Endothelial cell of umbilical vein (primary cell): ENCODE measurements at regions not wholly inside any gene's neighbourhood (a gene's known extent, or its start where the extent isn't known, plus 50 kb on each side); places are given as distances from the start of the nearest gene placed in this dataset.

Source experiments
- BruUV-seq: library from RNA; stranded (reverse); fragments of 400-500 nt; replicated peaks from 2 replicates; lab custom pipeline; 2021; lab: Mats Ljungman, UMichigan
- CTCF ChIA-PET: fragments of 300-600, 350-600 bp; sonication (Branson Sonifier 250); formaldehyde crosslinking; loops from one replicate; lab custom pipeline; 2021; ENCODE audit warnings: antibody characterized with exemption, inconsistent platforms; lab: Charles Lee
- POLR2A ChIA-PET: fragments of 300-600, 350-600 bp; sonication (Branson Sonifier 250); formaldehyde crosslinking; loops from one replicate; lab custom pipeline; 2021; ENCODE audit warnings: antibody characterized with exemption, inconsistent platforms; lab: Charles Lee
- DNase-seq: peaks from one replicate; pipeline ENCODE4 v3.0.0-alpha.2; 2011; ENCODE audit warnings: low read depth, low spot score
- FAIRE-seq: peaks from 2 replicates; lab custom pipeline; 2011; peaks lifted over from hg19 to GRCh38; lab: Jason Lieb, UNC
- H2AFZ ChIP-seq: 2 replicates; pipeline ENCODE4 v1.6.0; 2012; ENCODE audit warnings: low read depth, low read length, control low read depth, inconsistent platforms
- H3K27ac ChIP-seq: 2 replicates; pipeline ENCODE4 v1.5.1; 2011; ENCODE audit warnings: low read depth, mild to moderate bottlenecking, control low read depth, low read length, moderate library complexity; ENCODE audit not compliant: insufficient read depth
- H3K27me3 ChIP-seq, 2 experiments: 2 replicates each; pipeline versions ENCODE4 v1.6.0 to v1.6.1; 2011; ENCODE audit warnings: low read length in 2 of 2, mixed read lengths in 1 of 2; ENCODE audit not compliant: control insufficient read depth in 2 of 2, insufficient read depth in 2 of 2
- H3K36me3 ChIP-seq, 2 experiments: 2 replicates in 1 of 2; 3 replicates in 1 of 2; pipeline ENCODE4 v1.5.1; 2011; ENCODE audit warnings: low read length in 2 of 2, mild to moderate bottlenecking in 1 of 2, moderate library complexity in 1 of 2; ENCODE audit not compliant: control insufficient read depth in 2 of 2, insufficient read depth in 2 of 2; ENCODE audit errors: extremely low read depth in 1 of 2
- H3K4me1 ChIP-seq: 3 replicates; pipeline ENCODE4 v1.5.1; 2011; ENCODE audit warnings: mild to moderate bottlenecking, low read length; ENCODE audit not compliant: control insufficient read depth, insufficient read depth; ENCODE audit errors: extremely low read depth
- H3K4me2 ChIP-seq: 2 replicates; pipeline ENCODE4 v1.6.1; 2011; ENCODE audit warnings: low read length, control low read depth, mixed read lengths; ENCODE audit not compliant: insufficient read depth
- H3K4me3 ChIP-seq, 3 experiments: fragments of 200-600 bp in 1 of 3; sonication (generic), shearing (Covaris generic) in 1 of 3; replicated peaks in 1 of 3; 2 replicates each; pipeline ENCODE4 v1.5.1; 2011 to 2016; ENCODE audit warnings: control low read depth in 3 of 3, low read length in 3 of 3, mild to moderate bottlenecking in 2 of 3, inconsistent platforms in 1 of 3, low read depth in 1 of 3, moderate library complexity in 1 of 3; ENCODE audit not compliant: insufficient read depth in 1 of 3
- H3K79me2 ChIP-seq: 2 replicates; pipeline ENCODE4 v1.6.0; 2012; ENCODE audit warnings: low read length, inconsistent platforms; ENCODE audit not compliant: control insufficient read depth, insufficient read depth
- H3K9ac ChIP-seq: replicated peaks from 2 replicates; pipeline ENCODE3; 2011; ENCODE audit warnings: low read length, control low read depth; ENCODE audit not compliant: insufficient read depth; ENCODE audit errors: extremely low read depth
- H3K9me1 ChIP-seq: replicated peaks from 3 replicates; pipeline ENCODE4 v1.6.0; 2011; ENCODE audit warnings: mild to moderate bottlenecking, low read length; ENCODE audit not compliant: control insufficient read depth, insufficient read depth; ENCODE audit errors: extremely low read depth
- H3K9me3 ChIP-seq: replicated peaks from 2 replicates; pipeline ENCODE4 v1.5.1; 2012; ENCODE audit warnings: low read length, inconsistent platforms; ENCODE audit not compliant: control insufficient read depth, insufficient read depth
- H4K20me1 ChIP-seq: replicated peaks from 2 replicates; pipeline ENCODE3; 2011; ENCODE audit warnings: mild to moderate bottlenecking, low read length; ENCODE audit not compliant: control insufficient read depth, insufficient read depth; ENCODE audit errors: extremely low read depth
- EZH2 ChIP-seq: IDR thresholded peaks from 2 replicates; pipeline ENCODE4 v1.6.1; 2012; ENCODE audit warnings: borderline replicate concordance, low read depth, mild to moderate bottlenecking, moderate library complexity, low read length, inconsistent platforms; ENCODE audit not compliant: severe bottlenecking
- FOS ChIP-seq: IDR thresholded peaks from 2 replicates; pipeline ENCODE4 v1.6.1; 2011; ENCODE audit warnings: mild to moderate bottlenecking, low read length, moderate library complexity, borderline replicate concordance; ENCODE audit not compliant: insufficient read depth
- GATA2 ChIP-seq: IDR thresholded peaks from 2 replicates; pipeline ENCODE4 v1.7.0; 2011; ENCODE audit warnings: low read depth, mild to moderate bottlenecking, moderate library complexity, mixed read lengths, low read length; ENCODE audit not compliant: insufficient read length, insufficient read depth
- JUN ChIP-seq: IDR thresholded peaks from 2 replicates; pipeline ENCODE4 v1.6.1; 2011; ENCODE audit warnings: borderline replicate concordance, low read depth; ENCODE audit not compliant: insufficient read length, insufficient read depth
- MYC ChIP-seq: IDR thresholded peaks from one replicate; pipeline ENCODE4 v1.6.1; 2011; ENCODE audit warnings: mild to moderate bottlenecking, low read depth, low read length
- POLR2A ChIP-seq: IDR thresholded peaks from 2 replicates; pipeline ENCODE4 v1.6.1; 2012; ENCODE audit warnings: low read depth, mild to moderate bottlenecking, control low read depth, low read length
- POLR2AphosphoS5 ChIP-seq: IDR thresholded peaks from 2 replicates; pipeline ENCODE4 v1.6.1; 2012; ENCODE audit warnings: low read depth, mild to moderate bottlenecking, control low read depth, low read length, moderate library complexity; ENCODE audit not compliant: insufficient read depth
- dilution Hi-C: fragments of 300-500 bp; cut with MboI; formaldehyde crosslinking; loops from one replicate; pipeline ENCODE4 v1.15.0; 2019; ENCODE audit warnings: low sequenced_read_pairs; ENCODE audit not compliant: extremely low pct_ligation_motif_present
- intact Hi-C: fragments of 100-400 bp; cut with micrococcal nuclease; formaldehyde crosslinking; loops from one replicate; pipeline ENCODE4 v1.10.0; 2022
- TF ChIP-seq, protein P1 (sequence below), 2 donors: IDR thresholded peaks; 1 replicate in 1 of 2; 2 replicates in 1 of 2; pipeline ENCODE4 v1.5.1; 2011; ENCODE audit warnings: low read length in 2 of 2, mild to moderate bottlenecking in 2 of 2, moderate library complexity in 2 of 2, control low read depth in 1 of 2, inconsistent platforms in 1 of 2, low read depth in 1 of 2; ENCODE audit not compliant: insufficient read depth in 1 of 2; ENCODE audit errors: extremely low read depth in 1 of 2
- TF ChIP-seq, protein P2 (sequence below): IDR thresholded peaks from 2 replicates; pipeline ENCODE4 v1.6.1; 2011; ENCODE audit not compliant: insufficient read depth, insufficient read length

- H3K9me1 ChIP-seq, result no peaks in the 10 kb centered on the region
- ChIA-PET CTCF (no interaction called here), POLR2A (no interaction called here)
- no peak overlapping the region for H3K4me2 ChIP-seq
- H4K20me1 ChIP-seq, result no peaks in the 10 kb centered on the region
- no TSS peak for BruUV-seq
- DNase-seq (no peak), FAIRE-seq (no peak)
- no peaks in the 10 kb centered on the region for H3K36me3 ChIP-seq
- H3K27ac ChIP-seq, result no peak overlapping the region
- H3K4me1 ChIP-seq, result no peaks in the 10 kb centered on the region
- H3K4me3 ChIP-seq, result no peak overlapping the region
- no peaks in the 10 kb centered on the region for H3K79me2 ChIP-seq
- no peaks in the 10 kb centered on the region for H3K9me3 ChIP-seq
- H3K9ac ChIP-seq, result no peak overlapping the region
- no peaks in the 10 kb centered on the region for H3K27me3 ChIP-seq
- no peak overlapping the region for H2AFZ ChIP-seq
- intact Hi-C loops (no loop called here), dilution Hi-C loops (no loop called here)
- TF ChIP-seq, protein P1, sequence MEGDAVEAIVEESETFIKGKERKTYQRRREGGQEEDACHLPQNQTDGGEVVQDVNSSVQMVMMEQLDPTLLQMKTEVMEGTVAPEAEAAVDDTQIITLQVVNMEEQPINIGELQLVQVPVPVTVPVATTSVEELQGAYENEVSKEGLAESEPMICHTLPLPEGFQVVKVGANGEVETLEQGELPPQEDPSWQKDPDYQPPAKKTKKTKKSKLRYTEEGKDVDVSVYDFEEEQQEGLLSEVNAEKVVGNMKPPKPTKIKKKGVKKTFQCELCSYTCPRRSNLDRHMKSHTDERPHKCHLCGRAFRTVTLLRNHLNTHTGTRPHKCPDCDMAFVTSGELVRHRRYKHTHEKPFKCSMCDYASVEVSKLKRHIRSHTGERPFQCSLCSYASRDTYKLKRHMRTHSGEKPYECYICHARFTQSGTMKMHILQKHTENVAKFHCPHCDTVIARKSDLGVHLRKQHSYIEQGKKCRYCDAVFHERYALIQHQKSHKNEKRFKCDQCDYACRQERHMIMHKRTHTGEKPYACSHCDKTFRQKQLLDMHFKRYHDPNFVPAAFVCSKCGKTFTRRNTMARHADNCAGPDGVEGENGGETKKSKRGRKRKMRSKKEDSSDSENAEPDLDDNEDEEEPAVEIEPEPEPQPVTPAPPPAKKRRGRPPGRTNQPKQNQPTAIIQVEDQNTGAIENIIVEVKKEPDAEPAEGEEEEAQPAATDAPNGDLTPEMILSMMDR (IDR thresholded peaks at IDR 0.05; ENCODE audit: extremely low read depth in 1 of 2, insufficient read depth in 1 of 2, low read depth in 1 of 2, low read length in 2 of 2), result no peak
- no peak for TF ChIP-seq GATA2
- TF ChIP-seq, protein P2, sequence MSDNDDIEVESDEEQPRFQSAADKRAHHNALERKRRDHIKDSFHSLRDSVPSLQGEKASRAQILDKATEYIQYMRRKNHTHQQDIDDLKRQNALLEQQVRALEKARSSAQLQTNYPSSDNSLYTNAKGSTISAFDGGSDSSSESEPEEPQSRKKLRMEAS, result no peak
- no peak for TF ChIP-seq EZH2
- TF ChIP-seq JUN, result no peak
- no peak for TF ChIP-seq MYC
- TF ChIP-seq FOS, result no peak
- TF ChIP-seq POLR2A, result no peak
- TF ChIP-seq POLR2AphosphoS5, result no peak
Measured at GRCh38 chr17:14580499-14580898, 279.6 kb downstream of the HS3ST3B1 start.
